ENCODE measurements at regions not wholly inside any gene's neighbourhood (a gene's known extent, or its start where the extent isn't known, plus 50 kb on each side); places are given as distances from the start of the nearest gene placed in this dataset.
"Not testable (repeated sequence)": the region's sequence is repeated elsewhere in the genome, so short reads cannot be mapped to it uniquely, and the experiment has no call there.

DNA sequence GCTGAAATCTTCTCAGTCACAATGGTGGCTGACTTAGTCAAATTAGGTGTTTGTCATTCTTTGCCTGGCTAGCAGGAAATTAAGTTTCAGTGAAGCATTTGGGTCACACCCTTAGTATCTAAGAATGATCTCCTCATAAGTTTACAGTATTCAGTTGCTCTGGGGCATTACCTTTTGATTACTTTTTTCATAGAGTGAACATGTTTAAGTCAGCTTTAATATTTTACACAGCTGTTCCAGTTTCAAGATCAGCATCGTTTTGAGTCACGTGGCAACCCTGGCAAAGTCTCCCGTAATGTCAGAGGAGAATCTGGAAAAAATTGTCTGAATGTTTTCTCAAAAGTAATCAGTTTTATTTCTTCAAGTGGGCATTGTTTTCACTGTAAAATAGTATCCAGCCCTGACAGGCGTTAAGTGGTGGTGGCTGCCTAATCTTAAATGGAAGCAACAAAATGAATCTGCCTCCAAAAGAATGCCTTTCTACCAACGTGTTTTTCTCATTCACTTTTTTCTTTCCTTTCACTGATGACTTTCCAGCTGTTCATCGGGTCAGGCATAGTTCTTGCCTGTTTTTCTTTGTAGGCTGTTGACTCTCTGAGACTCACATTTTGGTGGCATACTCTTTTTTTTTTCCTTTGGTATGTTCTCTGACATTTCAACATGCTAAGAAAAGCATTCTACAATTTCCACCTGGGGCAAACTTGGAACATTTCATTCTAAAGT is 319.6 kb upstream of the TCF4 start:
- TF ChIP-seq, protein P1, sequence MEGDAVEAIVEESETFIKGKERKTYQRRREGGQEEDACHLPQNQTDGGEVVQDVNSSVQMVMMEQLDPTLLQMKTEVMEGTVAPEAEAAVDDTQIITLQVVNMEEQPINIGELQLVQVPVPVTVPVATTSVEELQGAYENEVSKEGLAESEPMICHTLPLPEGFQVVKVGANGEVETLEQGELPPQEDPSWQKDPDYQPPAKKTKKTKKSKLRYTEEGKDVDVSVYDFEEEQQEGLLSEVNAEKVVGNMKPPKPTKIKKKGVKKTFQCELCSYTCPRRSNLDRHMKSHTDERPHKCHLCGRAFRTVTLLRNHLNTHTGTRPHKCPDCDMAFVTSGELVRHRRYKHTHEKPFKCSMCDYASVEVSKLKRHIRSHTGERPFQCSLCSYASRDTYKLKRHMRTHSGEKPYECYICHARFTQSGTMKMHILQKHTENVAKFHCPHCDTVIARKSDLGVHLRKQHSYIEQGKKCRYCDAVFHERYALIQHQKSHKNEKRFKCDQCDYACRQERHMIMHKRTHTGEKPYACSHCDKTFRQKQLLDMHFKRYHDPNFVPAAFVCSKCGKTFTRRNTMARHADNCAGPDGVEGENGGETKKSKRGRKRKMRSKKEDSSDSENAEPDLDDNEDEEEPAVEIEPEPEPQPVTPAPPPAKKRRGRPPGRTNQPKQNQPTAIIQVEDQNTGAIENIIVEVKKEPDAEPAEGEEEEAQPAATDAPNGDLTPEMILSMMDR (IDR thresholded peaks at IDR 0.05) = no peak
- no peak overlapping the region for H3K27ac ChIP-seq
- peak overlapping the region; percentile 44 for H3K4me3 ChIP-seq
- no peak for DNase-seq (ENCODE audit: low spot score)

- TF ChIP-seq, protein P1 (IDR thresholded peaks at IDR 0.05) = no peak
- no peak overlapping the region for H3K27ac ChIP-seq
- no peak for DNase-seq (ENCODE audit: low spot score)
- H3K4me3 ChIP-seq = no peak overlapping the region
These were observed 318.5 kb upstream of the TCF4 start for GRCh38 chr18:55906536-55906935.

GRCh38 chr18:55903911-55904310 is 315.9 kb upstream of the TCF4 start:
- DNase-seq (ENCODE audit: low spot score) = no peak
- TF ChIP-seq, protein P1 (IDR thresholded peaks at IDR 0.05) = no peak

GRCh38 chr18:55900380-55900779 is 312.4 kb upstream of the TCF4 start:
- no peak for DNase-seq (ENCODE audit: low spot score)
- TF ChIP-seq, protein P1 (IDR thresholded peaks at IDR 0.05) = no peak
- Histone ChIP-seq H3K4me3 (no peak overlapping the region), H3K27ac (no peak overlapping the region)

More at GRCh38 chr18:55903911-55904310, 315.9 kb upstream of the TCF4 start:
- Histone ChIP-seq H3K27ac (no peak overlapping the region), H3K4me3 (no peak overlapping the region)

GRCh38 chr18:55897091-55897689 is 309.2 kb upstream of the TCF4 start:
- no peak for DNase-seq (ENCODE audit: low spot score)
- Histone ChIP-seq H3K4me3 (no peak overlapping the region), H3K27ac (no peak overlapping the region)
- TF ChIP-seq, protein P1 (IDR thresholded peaks at IDR 0.05) = no peak

DNA sequence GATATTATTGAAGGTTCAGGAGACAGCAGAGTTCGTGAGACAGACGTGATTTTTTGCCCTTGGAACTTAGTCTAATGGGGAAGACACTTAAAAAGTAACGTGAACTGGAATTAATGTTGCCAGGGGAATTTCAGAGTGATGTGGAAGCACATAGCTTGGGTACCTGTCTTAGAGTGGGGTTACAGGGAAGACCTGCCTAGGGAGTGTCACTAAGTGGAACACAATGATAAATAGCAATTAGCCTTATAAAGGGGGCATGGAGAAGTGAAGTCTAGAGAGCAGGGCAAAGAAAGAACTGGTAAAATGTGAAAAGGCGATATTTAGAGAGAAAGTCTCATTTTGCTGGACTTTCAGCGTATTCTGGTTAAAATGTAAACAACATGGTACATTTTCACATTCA is 306.0 kb upstream of the TCF4 start:
- Histone ChIP-seq H3K4me3 (no peak overlapping the region), H3K27ac (no peak overlapping the region)
- no peak for DNase-seq (ENCODE audit: low spot score)
- TF ChIP-seq, protein P1 (IDR thresholded peaks at IDR 0.05) = no peak

- not testable (repeated sequence) for H3K4me3 ChIP-seq; DNase-seq (ENCODE audit: low spot score); H3K27ac ChIP-seq
These were observed 305.1 kb upstream of the TCF4 start for GRCh38 chr18:55892862-55893813.
